HepG2 (cell line): ENCODE measurements at regions not wholly inside any gene's neighbourhood (a gene's known extent, or its start where the extent isn't known, plus 50 kb on each side); places are given as distances from the start of the nearest gene placed in this dataset.

Source experiments
- ATAC-seq: fragments of 200-7000 bp; cut with Tn5 transposase; 3 replicates; pipeline ENCODE4 v1.9.1; 2020; ENCODE audit warnings: mild to moderate bottlenecking, moderate library complexity
- BruUV-seq: library from RNA; stranded (reverse); fragments of 400-500 nt; replicated peaks from 2 replicates; lab custom pipeline; 2021; lab: Mats Ljungman, UMichigan
- CTCF ChIA-PET: fragments of 300-600 bp; formaldehyde crosslinking; extraction: SDS; loops from one replicate; lab custom pipeline; 2021; ENCODE audit warnings: low total read pairs, inconsistent platforms, low intra/inter-chr PET ratio; lab: Yijun Ruan, JAX
- POLR2A ChIA-PET: fragments of 350-600 bp; sonication (Branson Sonifier 250); formaldehyde crosslinking; loops from one replicate; lab custom pipeline; 2020; ENCODE audit warnings: antibody characterized with exemption, inconsistent platforms; lab: Yijun Ruan, JAX
- DNase-seq: peaks from one replicate; pipeline ENCODE4 v3.0.0-alpha.2; 2015; ENCODE audit warnings: low spot score
- FAIRE-seq: peaks from 3 replicates; lab custom pipeline; 2011; peaks lifted over from hg19 to GRCh38; lab: Jason Lieb, UNC
- H2AFZ ChIP-seq: one replicate; pipeline ENCODE4 v1.6.1; 2011; ENCODE audit warnings: low read length, inconsistent platforms
- H3K27ac ChIP-seq: fragments of 300-600 bp; 3 replicates; pipeline ENCODE4 v1.8.0; 2011; ENCODE audit warnings: mixed run types, mild to moderate bottlenecking, mixed read lengths, low read length, inconsistent platforms; ENCODE audit not compliant: insufficient read depth; ENCODE audit errors: extremely low read length
- H3K27me3 ChIP-seq, 2 experiments: fragments of 200-600 bp in 1 of 2; 2 replicates in 1 of 2; 3 replicates in 1 of 2; pipeline versions ENCODE4 v1.6.0 to v1.8.0; 2011; ENCODE audit warnings: low read length in 2 of 2, mild to moderate bottlenecking in 2 of 2, moderate library complexity in 2 of 2, inconsistent platforms in 1 of 2; ENCODE audit not compliant: insufficient read depth in 2 of 2, control insufficient read depth in 1 of 2
- H3K36me3 ChIP-seq, 2 experiments: fragments of 200-600 bp in 1 of 2; replicated peaks in 1 of 2; 2 replicates in 1 of 2; 3 replicates in 1 of 2; pipeline versions ENCODE4 v1.5.1 to v1.8.0; 2011; ENCODE audit warnings: low read length in 2 of 2, inconsistent platforms in 1 of 2; ENCODE audit not compliant: insufficient read depth in 2 of 2, control insufficient read depth in 1 of 2
- H3K4me1 ChIP-seq: 2 replicates; pipeline ENCODE4 v1.5.1; 2012; ENCODE audit warnings: low read length, inconsistent platforms; ENCODE audit not compliant: insufficient read depth
- H3K4me2 ChIP-seq: 2 replicates; pipeline ENCODE4 v1.6.0; 2011; ENCODE audit warnings: low read depth, low read length, inconsistent platforms
- H3K4me3 ChIP-seq, 3 experiments: fragments of 200-600 bp in 1 of 3; sonication (generic), shearing (Covaris generic) in 1 of 3; replicated peaks in 1 of 3; 2 replicates each; pipeline ENCODE4 v1.5.1; 2011 to 2016; ENCODE audit warnings: low read length in 3 of 3, inconsistent platforms in 2 of 3, low read depth in 2 of 3, mild to moderate bottlenecking in 2 of 3, control low read depth in 1 of 3, mixed read lengths in 1 of 3; ENCODE audit not compliant: insufficient read depth in 1 of 3
- H3K79me2 ChIP-seq: one replicate; pipeline ENCODE4 v1.6.1; 2011; ENCODE audit warnings: low read length, inconsistent platforms; ENCODE audit not compliant: insufficient read depth
- H3K9ac ChIP-seq: 2 replicates; pipeline ENCODE4 v1.6.0; 2011; ENCODE audit warnings: mild to moderate bottlenecking, low read depth, low read length, inconsistent platforms; ENCODE audit not compliant: insufficient read depth
- H3K9me3 ChIP-seq: 2 replicates; pipeline ENCODE4 v1.5.1; 2012; ENCODE audit warnings: mild to moderate bottlenecking, low read length
- H4K20me1 ChIP-seq: 2 replicates; pipeline ENCODE4 v1.6.0; 2011; ENCODE audit warnings: inconsistent platforms, mild to moderate bottlenecking, low read length, moderate library complexity; ENCODE audit not compliant: insufficient read depth
- FOSL1 ChIP-seq: sonication (generic); formaldehyde crosslinking; IDR thresholded peaks from 2 replicates; pipeline ENCODE4 v1.9.0; 2021; ENCODE audit warnings: missing genetic modification reagents, borderline replicate concordance
- HHEX ChIP-seq: IDR thresholded peaks from 2 replicates; pipeline ENCODE4 v1.6.1; 2016; ENCODE audit warnings: control low read depth
- HIVEP1 ChIP-seq: sonication (generic); formaldehyde crosslinking; IDR thresholded peaks from 2 replicates; pipeline ENCODE4 v1.4.0; 2020; ENCODE audit warnings: mild to moderate bottlenecking, missing genetic modification reagents
- HOXD1 ChIP-seq: sonication (generic); formaldehyde crosslinking; IDR thresholded peaks from 2 replicates; pipeline ENCODE4 v1.5.0; 2020; ENCODE audit warnings: missing genetic modification reagents
- KLF6 ChIP-seq: IDR thresholded peaks from 2 replicates; pipeline ENCODE4 v1.8.0; 2016; ENCODE audit warnings: missing biosample characterization, missing genetic modification reagents
- MAFF ChIP-seq: IDR thresholded peaks from 2 replicates; pipeline ENCODE4 v1.6.1; 2011; ENCODE audit warnings: low read depth, low read length, improper control_type of control experiment
- MLLT10 ChIP-seq: sonication (generic); formaldehyde crosslinking; IDR thresholded peaks from 2 replicates; pipeline ENCODE4 v1.4.0; 2020; ENCODE audit warnings: missing genetic modification reagents
- NAIF1 ChIP-seq: sonication (generic); formaldehyde crosslinking; IDR thresholded peaks from 2 replicates; pipeline ENCODE4 v1.5.0; 2020; ENCODE audit warnings: mild to moderate bottlenecking, missing genetic modification reagents, borderline replicate concordance
- NFIB ChIP-seq: sonication (generic); formaldehyde crosslinking; IDR thresholded peaks from 2 replicates; pipeline ENCODE4 v1.9.0; 2021; ENCODE audit warnings: missing genetic modification reagents, mild to moderate bottlenecking, borderline replicate concordance
- NFIC ChIP-seq: IDR thresholded peaks from 2 replicates; pipeline ENCODE4 v1.6.1; 2012; ENCODE audit warnings: mild to moderate bottlenecking, low read length, inconsistent platforms
- SMAD9 ChIP-seq: sonication (generic); formaldehyde crosslinking; IDR thresholded peaks from 2 replicates; pipeline ENCODE4 v1.5.1; 2020; ENCODE audit warnings: mild to moderate bottlenecking, missing genetic modification reagents
- SRF ChIP-seq: IDR thresholded peaks from 2 replicates; pipeline ENCODE4 v1.6.1; 2011; ENCODE audit warnings: mild to moderate bottlenecking, low read depth, low read length, moderate library complexity
- ZKSCAN1 ChIP-seq: fragments of 150-350 bp; IDR thresholded peaks from 2 replicates; pipeline ENCODE4 v1.6.1; 2014; ENCODE audit warnings: low read length
- ZNF484 ChIP-seq: sonication (generic); formaldehyde crosslinking; IDR thresholded peaks from 2 replicates; pipeline ENCODE4 v1.5.1; 2020; ENCODE audit warnings: mild to moderate bottlenecking, low read depth, missing genetic modification reagents, borderline replicate concordance
- in situ Hi-C: cut with HindIII; loops from 2 replicates; pipeline ENCODE4 v1.10.0; 2017; ENCODE audit warnings: low pct_unique_long_range_greater_than_20kb; ENCODE audit not compliant: extremely low pct_ligation_motif_present
- intact Hi-C: fragments of 100-400 bp; cut with micrococcal nuclease; formaldehyde crosslinking; loops from one replicate; pipeline ENCODE4 v1.10.0; 2022; ENCODE audit not compliant: unreplicated experiment
- TF ChIP-seq, protein P1 (sequence below): sonication (generic); formaldehyde crosslinking; IDR thresholded peaks from 2 replicates; pipeline ENCODE4 v1.5.0; 2020; ENCODE audit warnings: mild to moderate bottlenecking, missing genetic modification reagents
- TF ChIP-seq, protein P2 (sequence below): sonication (generic); formaldehyde crosslinking; IDR thresholded peaks from 2 replicates; pipeline ENCODE4 v1.5.0; 2020; ENCODE audit warnings: mild to moderate bottlenecking, missing genetic modification reagents
- TF ChIP-seq, protein P3 (sequence below): sonication (generic); formaldehyde crosslinking; IDR thresholded peaks from 2 replicates; pipeline ENCODE4 v1.5.0; 2020; ENCODE audit warnings: missing genetic modification reagents

DNA sequence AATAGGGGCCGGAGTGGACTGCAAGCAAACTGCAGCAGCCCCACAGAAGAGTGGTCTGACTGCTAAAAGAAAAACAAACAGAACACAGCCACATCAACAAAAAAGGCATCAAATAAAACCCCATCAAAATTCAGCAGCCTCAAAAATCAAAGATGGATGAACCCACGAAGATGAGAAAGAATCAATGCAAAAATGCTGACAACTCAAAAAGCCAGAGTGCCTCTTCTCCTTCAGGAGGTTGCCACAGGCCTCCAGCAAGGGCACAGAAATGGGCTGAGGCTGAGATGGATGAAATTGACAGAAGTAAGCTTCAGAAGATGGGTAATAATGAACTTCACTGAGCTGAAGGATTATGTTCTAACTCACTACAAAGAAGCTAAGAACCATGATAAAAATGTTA lies 388.6 kb downstream of the PABPC4L start (continued):
- peak; percentile 86 for TF ChIP-seq MAFF

DNA sequence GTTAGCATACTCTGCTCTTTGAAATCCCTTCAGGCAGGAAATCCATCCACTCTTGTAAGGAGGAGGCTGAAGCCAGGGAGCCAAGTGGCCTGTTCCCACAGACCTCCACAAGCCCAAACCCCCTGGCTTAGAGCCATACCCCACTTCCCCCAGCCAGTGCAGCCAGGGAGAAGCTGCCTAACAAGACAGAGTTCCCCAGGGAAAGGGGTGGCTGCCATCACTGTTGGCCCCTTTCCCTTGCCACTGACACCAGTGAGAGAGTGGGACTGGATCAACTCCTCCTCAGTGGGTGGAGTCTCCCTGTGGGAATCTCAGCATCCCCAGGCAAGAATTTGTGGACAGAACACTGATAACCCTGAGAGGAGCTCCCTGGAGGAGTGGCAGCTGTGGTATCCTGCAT lies 389.4 kb downstream of the PABPC4L start:
- Histone ChIP-seq H3K27ac (no peak overlapping the region), H3K9ac (no peak overlapping the region), H3K79me2 (no peaks in the 10 kb centered on the region), H3K36me3 (no peaks in the 10 kb centered on the region), H3K9me3 (no peaks in the 10 kb centered on the region), H3K27me3 (no peaks in the 10 kb centered on the region), H4K20me1 (no peaks in the 10 kb centered on the region), H3K4me1 (no peaks in the 10 kb centered on the region), H2AFZ (no peak overlapping the region), H3K4me2 (no peak overlapping the region), H3K4me3 (no peak overlapping the region)
- intact Hi-C loops, result no loop called here
- TF ChIP-seq MLLT10 (CRISPR knock-in tag) (no peak), SRF (no peak), SMAD9 (CRISPR knock-in tag) (no peak), NFIB (CRISPR knock-in tag) (no peak), HHEX (CRISPR knock-in tag) (no peak), ZKSCAN1 (no peak), NFIC (no peak), HOXD1 (CRISPR knock-in tag) (no peak), NAIF1 (no peak), HIVEP1 (CRISPR knock-in tag) (no peak), ZNF484 (CRISPR knock-in tag) (no peak), KLF6 (CRISPR knock-in tag) (no peak), FOSL1 (no peak)
- TF ChIP-seq, protein P1, sequence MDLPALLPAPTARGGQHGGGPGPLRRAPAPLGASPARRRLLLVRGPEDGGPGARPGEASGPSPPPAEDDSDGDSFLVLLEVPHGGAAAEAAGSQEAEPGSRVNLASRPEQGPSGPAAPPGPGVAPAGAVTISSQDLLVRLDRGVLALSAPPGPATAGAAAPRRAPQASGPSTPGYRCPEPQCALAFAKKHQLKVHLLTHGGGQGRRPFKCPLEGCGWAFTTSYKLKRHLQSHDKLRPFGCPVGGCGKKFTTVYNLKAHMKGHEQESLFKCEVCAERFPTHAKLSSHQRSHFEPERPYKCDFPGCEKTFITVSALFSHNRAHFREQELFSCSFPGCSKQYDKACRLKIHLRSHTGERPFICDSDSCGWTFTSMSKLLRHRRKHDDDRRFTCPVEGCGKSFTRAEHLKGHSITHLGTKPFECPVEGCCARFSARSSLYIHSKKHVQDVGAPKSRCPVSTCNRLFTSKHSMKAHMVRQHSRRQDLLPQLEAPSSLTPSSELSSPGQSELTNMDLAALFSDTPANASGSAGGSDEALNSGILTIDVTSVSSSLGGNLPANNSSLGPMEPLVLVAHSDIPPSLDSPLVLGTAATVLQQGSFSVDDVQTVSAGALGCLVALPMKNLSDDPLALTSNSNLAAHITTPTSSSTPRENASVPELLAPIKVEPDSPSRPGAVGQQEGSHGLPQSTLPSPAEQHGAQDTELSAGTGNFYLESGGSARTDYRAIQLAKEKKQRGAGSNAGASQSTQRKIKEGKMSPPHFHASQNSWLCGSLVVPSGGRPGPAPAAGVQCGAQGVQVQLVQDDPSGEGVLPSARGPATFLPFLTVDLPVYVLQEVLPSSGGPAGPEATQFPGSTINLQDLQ (CRISPR knock-in tag), result no peak
- TF ChIP-seq, protein P2, sequence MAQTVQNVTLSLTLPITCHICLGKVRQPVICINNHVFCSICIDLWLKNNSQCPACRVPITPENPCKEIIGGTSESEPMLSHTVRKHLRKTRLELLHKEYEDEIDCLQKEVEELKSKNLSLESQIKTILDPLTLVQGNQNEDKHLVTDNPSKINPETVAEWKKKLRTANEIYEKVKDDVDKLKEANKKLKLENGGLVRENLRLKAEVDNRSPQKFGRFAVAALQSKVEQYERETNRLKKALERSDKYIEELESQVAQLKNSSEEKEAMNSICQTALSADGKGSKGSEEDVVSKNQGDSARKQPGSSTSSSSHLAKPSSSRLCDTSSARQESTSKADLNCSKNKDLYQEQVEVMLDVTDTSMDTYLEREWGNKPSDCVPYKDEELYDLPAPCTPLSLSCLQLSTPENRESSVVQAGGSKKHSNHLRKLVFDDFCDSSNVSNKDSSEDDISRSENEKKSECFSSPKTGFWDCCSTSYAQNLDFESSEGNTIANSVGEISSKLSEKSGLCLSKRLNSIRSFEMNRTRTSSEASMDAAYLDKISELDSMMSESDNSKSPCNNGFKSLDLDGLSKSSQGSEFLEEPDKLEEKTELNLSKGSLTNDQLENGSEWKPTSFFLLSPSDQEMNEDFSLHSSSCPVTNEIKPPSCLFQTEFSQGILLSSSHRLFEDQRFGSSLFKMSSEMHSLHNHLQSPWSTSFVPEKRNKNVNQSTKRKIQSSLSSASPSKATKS, result no peak
- TF ChIP-seq, protein P3, sequence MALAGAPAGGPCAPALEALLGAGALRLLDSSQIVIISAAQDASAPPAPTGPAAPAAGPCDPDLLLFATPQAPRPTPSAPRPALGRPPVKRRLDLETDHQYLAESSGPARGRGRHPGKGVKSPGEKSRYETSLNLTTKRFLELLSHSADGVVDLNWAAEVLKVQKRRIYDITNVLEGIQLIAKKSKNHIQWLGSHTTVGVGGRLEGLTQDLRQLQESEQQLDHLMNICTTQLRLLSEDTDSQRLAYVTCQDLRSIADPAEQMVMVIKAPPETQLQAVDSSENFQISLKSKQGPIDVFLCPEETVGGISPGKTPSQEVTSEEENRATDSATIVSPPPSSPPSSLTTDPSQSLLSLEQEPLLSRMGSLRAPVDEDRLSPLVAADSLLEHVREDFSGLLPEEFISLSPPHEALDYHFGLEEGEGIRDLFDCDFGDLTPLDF (CRISPR knock-in tag), result no peak
- CTCF ChIA-PET, result no interaction called here
- no peak for FAIRE-seq
- POLR2A ChIA-PET, result no interaction called here
- ATAC-seq, result no peak
- BruUV-seq, result no TSS peak
- in situ Hi-C loops, result no loop called here
- DNase-seq, result no peak
